ENCODE measurements at regions not wholly inside any gene's neighbourhood (a gene's known extent, or its start where the extent isn't known, plus 50 kb on each side); places are given as distances from the start of the nearest gene placed in this dataset.

DNA sequence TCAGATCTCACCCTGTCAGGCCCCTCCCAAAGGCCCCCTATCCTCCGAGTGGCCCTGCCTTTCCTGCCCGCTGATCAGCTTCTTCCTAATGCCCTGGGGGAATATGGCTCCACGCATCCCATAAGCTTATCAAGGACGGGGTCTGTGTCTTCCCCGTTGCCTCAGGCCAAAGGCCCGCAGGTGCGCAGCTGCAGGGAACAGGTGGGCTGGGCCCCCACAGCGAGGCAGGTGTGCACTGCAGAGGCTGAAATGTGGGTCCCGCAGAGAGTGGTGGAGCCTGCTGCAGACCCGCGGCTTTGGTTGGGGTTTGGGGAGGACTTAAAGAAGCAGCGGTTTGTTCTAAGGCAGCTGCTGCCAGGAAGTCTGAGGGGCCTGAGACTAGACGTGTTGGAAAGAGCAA, 220.8 kb upstream of the TCERG1L start:
- no peak overlapping the region for H3K27ac ChIP-seq
- H3K9me3 ChIP-seq = no peaks in the 10 kb centered on the region
- no peak overlapping the region for H3K4me3 ChIP-seq
- intact Hi-C loops (cut with DNase I; ENCODE audit: low total_unique reads) = no loop called here
- H3K4me1 ChIP-seq = no peaks in the 10 kb centered on the region
- H3K27me3 ChIP-seq = no peaks in the 10 kb centered on the region
- H3K36me3 ChIP-seq = no peaks in the 10 kb centered on the region
- TF ChIP-seq, protein P1, sequence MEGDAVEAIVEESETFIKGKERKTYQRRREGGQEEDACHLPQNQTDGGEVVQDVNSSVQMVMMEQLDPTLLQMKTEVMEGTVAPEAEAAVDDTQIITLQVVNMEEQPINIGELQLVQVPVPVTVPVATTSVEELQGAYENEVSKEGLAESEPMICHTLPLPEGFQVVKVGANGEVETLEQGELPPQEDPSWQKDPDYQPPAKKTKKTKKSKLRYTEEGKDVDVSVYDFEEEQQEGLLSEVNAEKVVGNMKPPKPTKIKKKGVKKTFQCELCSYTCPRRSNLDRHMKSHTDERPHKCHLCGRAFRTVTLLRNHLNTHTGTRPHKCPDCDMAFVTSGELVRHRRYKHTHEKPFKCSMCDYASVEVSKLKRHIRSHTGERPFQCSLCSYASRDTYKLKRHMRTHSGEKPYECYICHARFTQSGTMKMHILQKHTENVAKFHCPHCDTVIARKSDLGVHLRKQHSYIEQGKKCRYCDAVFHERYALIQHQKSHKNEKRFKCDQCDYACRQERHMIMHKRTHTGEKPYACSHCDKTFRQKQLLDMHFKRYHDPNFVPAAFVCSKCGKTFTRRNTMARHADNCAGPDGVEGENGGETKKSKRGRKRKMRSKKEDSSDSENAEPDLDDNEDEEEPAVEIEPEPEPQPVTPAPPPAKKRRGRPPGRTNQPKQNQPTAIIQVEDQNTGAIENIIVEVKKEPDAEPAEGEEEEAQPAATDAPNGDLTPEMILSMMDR (IDR thresholded peaks at IDR 0.05) = no peak
- no peak for DNase-seq

DNA sequence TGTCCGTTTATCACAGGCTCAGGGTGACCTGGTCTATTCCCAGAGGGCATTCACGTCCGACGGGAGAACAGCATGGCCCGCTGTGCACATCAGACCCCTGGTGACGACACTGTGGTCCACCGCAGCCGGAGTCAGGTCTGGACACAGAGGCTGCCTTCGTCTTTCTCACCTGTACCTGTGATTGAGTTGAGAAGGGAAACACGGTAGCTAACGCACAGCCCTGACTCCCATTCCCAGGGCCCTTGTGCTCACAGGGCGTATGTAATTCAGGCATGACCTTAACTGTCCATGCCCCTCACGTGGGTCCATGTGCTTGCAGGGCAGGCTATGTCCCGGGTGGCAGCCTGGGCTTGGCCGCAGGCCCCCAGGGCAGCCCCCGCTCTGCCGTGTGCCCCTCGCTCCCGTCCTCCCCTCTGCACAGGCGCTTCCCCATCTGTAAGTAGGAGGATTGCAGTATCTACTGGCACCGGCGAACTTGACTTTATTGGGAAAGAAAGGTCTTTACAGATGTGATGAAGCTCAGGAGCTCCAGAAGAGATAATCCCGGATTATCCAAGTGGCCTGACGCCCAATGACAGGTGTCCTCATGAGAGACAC, 221.3 kb upstream of the TCERG1L start:
- no peak for DNase-seq
- intact Hi-C loops (cut with DNase I; ENCODE audit: low total_unique reads) = no loop called here
- Histone ChIP-seq H3K27ac (no peak overlapping the region), H3K9me3 (no peaks in the 10 kb centered on the region), H3K4me1 (no peaks in the 10 kb centered on the region), H3K36me3 (no peaks in the 10 kb centered on the region), H3K27me3 (no peaks in the 10 kb centered on the region), H3K4me3 (no peak overlapping the region)
- TF ChIP-seq, protein P1 (IDR thresholded peaks at IDR 0.05) = no peak

DNA sequence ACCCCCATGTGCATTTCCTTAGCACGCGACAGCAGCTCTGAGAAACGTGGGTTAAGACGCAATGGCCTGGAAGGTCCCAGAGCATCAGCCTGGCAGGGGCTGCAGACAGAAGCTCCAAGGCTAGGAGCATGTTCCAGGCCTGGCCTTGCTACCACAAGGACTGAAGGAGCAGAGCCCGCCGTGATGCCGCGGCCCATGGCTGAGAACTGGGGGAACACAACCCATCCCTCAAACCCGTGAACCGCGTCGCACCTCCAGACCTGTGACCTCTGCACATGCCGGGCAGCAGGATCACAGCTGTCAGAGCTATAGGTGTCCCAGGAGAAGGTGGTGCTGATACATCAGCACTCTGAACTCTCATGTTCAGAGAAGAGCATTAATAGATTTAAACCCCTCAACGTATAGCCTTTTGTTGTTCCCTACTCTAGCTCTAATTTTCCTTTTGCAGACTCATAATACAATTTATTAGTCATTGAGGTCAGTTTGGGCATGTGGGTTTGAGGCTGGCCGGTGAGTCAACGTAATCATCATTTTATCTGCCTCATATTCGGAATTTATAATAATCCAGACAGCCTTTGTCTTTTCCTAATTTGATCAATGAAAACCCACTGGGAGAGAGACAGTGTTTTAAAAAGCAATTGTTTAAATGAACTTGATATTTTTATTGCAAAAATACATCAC, 222.5 kb upstream of the TCERG1L start:
- H3K27me3 ChIP-seq = no peaks in the 10 kb centered on the region
- H3K4me1 ChIP-seq = no peaks in the 10 kb centered on the region
- intact Hi-C loops (cut with DNase I; ENCODE audit: low total_unique reads) = no loop called here
- no peaks in the 10 kb centered on the region for H3K36me3 ChIP-seq
- DNase-seq = no peak
- H3K9me3 ChIP-seq = no peaks in the 10 kb centered on the region
- H3K4me3 ChIP-seq = no peak overlapping the region
- no peak overlapping the region for H3K27ac ChIP-seq
- TF ChIP-seq, protein P1 (IDR thresholded peaks at IDR 0.05) = no peak

DNA sequence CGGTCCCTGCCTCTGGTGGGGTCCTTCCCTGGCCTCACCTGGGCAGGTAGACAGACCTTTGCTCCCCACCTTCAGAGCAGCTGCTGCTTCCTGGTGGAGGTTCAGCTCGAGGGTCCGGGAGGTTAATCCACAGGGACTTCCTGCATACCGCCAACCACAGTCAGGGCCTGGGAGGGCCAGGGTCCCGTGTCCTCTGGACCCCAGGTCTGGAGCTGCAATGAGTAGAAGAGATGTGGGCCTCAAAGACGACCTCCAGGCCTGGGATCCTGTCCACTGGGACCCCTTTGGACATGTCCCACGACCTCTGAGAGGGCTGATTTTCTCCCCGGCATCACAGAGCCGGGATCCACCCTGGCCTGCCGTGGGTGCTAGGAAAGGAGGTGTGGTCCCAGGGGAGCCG, 223.3 kb upstream of the TCERG1L start:
- H3K36me3 ChIP-seq = no peaks in the 10 kb centered on the region
- no peaks in the 10 kb centered on the region for H3K9me3 ChIP-seq
- TF ChIP-seq, protein P1 (IDR thresholded peaks at IDR 0.05) = no peak
- no peak overlapping the region for H3K4me3 ChIP-seq
- intact Hi-C loops (cut with DNase I; ENCODE audit: low total_unique reads) = no loop called here
- H3K27me3 ChIP-seq = no peaks in the 10 kb centered on the region
- no peaks in the 10 kb centered on the region for H3K4me1 ChIP-seq
- H3K27ac ChIP-seq = no peak overlapping the region
- no peak for DNase-seq

DNA sequence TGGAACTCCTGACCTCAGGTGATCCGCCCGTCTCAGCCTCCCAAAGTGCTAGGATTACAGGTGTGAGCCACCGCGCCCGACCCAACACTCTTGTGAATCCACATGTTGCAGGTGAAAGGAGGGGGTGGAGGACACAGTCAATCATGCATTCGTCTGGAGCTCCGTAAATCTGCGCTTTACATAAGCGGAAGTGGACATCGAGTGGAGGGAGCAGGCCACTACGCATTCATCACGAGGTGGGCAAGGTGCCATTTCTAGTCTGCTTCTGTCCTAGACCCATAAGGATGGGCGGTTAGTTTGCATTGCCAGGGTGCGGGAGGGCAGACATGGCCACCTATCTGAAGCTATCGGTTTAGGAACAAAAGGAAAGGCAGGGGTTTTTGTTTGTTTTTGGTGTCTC, 225.2 kb upstream of the TCERG1L start:
- Histone ChIP-seq H3K27ac (no peak overlapping the region), H3K4me3 (no peak overlapping the region), H3K27me3 (peaks cover 0 to 2% of the 10 kb centered on the region in 2 donors), H3K4me1 (no peaks in the 10 kb centered on the region), H3K36me3 (no peaks in the 10 kb centered on the region), H3K9me3 (no peaks in the 10 kb centered on the region)
- intact Hi-C loops (cut with DNase I; ENCODE audit: low total_unique reads) = no loop called here
- DNase-seq = no peak
- TF ChIP-seq, protein P1 (IDR thresholded peaks at IDR 0.05) = no peak

Measured in tibial artery (tissue), 4 donors.